H1 (cell line): ENCODE measurements at regions not wholly inside any gene's neighbourhood (a gene's known extent, or its start where the extent isn't known, plus 50 kb on each side); places are given as distances from the start of the nearest gene placed in this dataset.

Experiments
- CTCF ChIA-PET: fragments of 300-600 bp; sonication (Branson Sonifier 250); formaldehyde crosslinking; loops from one replicate; lab custom pipeline; 2021; ENCODE audit not compliant: partially characterized antibody; lab: Charles Lee
- POLR2A ChIA-PET: fragments of 300-600 bp; sonication (Branson Sonifier 250); formaldehyde crosslinking; loops from one replicate; lab custom pipeline; 2021; ENCODE audit warnings: inconsistent platforms; ENCODE audit not compliant: partially characterized antibody; lab: Charles Lee
- DNase-seq, 2 experiments: peaks; one replicate each; pipeline versions ENCODE4 v3.0.0 to v3.0.0-alpha.2; 2010 to 2022; ENCODE audit warnings: low spot score in 2 of 2, low read depth in 1 of 2, mixed read lengths in 1 of 2
- FAIRE-seq: peaks from 2 replicates; lab custom pipeline; 2011; peaks lifted over from hg19 to GRCh38; lab: Jason Lieb, UNC
- H2AFZ ChIP-seq: 2 replicates; pipeline ENCODE4 v1.8.1; 2012; ENCODE audit warnings: low read length, inconsistent platforms
- H2AK5ac ChIP-seq: 2 replicates; pipeline ENCODE4 v1.6.1; 2013; ENCODE audit warnings: low read depth, low read length
- H2BK120ac ChIP-seq: replicated peaks from 2 replicates; pipeline ENCODE3; 2013; ENCODE audit warnings: low read depth, low read length, inconsistent platforms
- H2BK12ac ChIP-seq: 2 replicates; pipeline ENCODE4 v1.6.1; 2013; ENCODE audit warnings: low read depth, low read length
- H2BK15ac ChIP-seq: 2 replicates; pipeline ENCODE4 v1.6.1; 2013; ENCODE audit warnings: low read length
- H2BK20ac ChIP-seq: 2 replicates; pipeline ENCODE4 v1.6.1; 2013; ENCODE audit warnings: low read length
- H2BK5ac ChIP-seq: 2 replicates; pipeline ENCODE4 v1.6.1; 2013; ENCODE audit warnings: low read depth, low read length
- H3K14ac ChIP-seq: 2 replicates; pipeline ENCODE4 v1.6.1; 2013; ENCODE audit warnings: inconsistent platforms; ENCODE audit not compliant: insufficient read length
- H3K18ac ChIP-seq: 2 replicates; pipeline ENCODE4 v1.6.1; 2013; ENCODE audit warnings: low read length; ENCODE audit errors: extremely low read depth
- H3K23ac ChIP-seq: 2 replicates; pipeline ENCODE4 v1.6.1; 2013; ENCODE audit warnings: inconsistent platforms; ENCODE audit not compliant: insufficient read length
- H3K23me2 ChIP-seq: 2 replicates; pipeline ENCODE4 v1.6.1; 2013; ENCODE audit warnings: low read depth, low read length
- H3K27ac ChIP-seq: 2 replicates; pipeline ENCODE4 v1.6.1; 2011; ENCODE audit warnings: low read depth, low read length, inconsistent platforms
- H3K27me3 ChIP-seq, 4 experiments: replicated peaks in 1 of 4; 1 replicate in 1 of 4; 2 replicates in 3 of 4; pipeline versions ENCODE4 v1.6.1 to v1.8.1; 2011 to 2013; ENCODE audit warnings: low read length in 3 of 4, mild to moderate bottlenecking in 3 of 4, inconsistent platforms in 2 of 4, mixed read lengths in 2 of 4, moderate library complexity in 1 of 4; ENCODE audit not compliant: control insufficient read depth in 3 of 4, insufficient read depth in 3 of 4; ENCODE audit errors: extremely low read depth in 1 of 4
- H3K36me3 ChIP-seq, 4 experiments: 2 replicates each; pipeline versions ENCODE4 v1.6.1 to v1.8.1; 2011 to 2013; ENCODE audit warnings: mild to moderate bottlenecking in 4 of 4, low read length in 3 of 4, moderate library complexity in 2 of 4, control low read depth in 1 of 4, inconsistent platforms in 1 of 4; ENCODE audit not compliant: insufficient read depth in 4 of 4, control insufficient read depth in 2 of 4
- H3K4ac ChIP-seq: replicated peaks from 2 replicates; pipeline ENCODE3; 2013; ENCODE audit warnings: low read length, low read depth, mixed read lengths, inconsistent platforms; ENCODE audit not compliant: insufficient read length
- H3K4me1 ChIP-seq, 4 experiments: replicated peaks in 1 of 4; 1 replicate in 1 of 4; 2 replicates in 3 of 4; pipeline versions ENCODE4 v1.6.1 to v1.8.1; 2011 to 2013; ENCODE audit warnings: low read length in 3 of 4, inconsistent platforms in 2 of 4, mixed read lengths in 1 of 4; ENCODE audit not compliant: insufficient read depth in 4 of 4, control insufficient read depth in 3 of 4
- H3K4me2 ChIP-seq, 2 experiments: 2 replicates each; pipeline versions ENCODE4 v1.6.1 to v1.8.1; 2011 to 2013; ENCODE audit warnings: low read depth in 2 of 2, low read length in 2 of 2, control low read depth in 1 of 2, inconsistent platforms in 1 of 2, mild to moderate bottlenecking in 1 of 2; ENCODE audit not compliant: insufficient read depth in 1 of 2
- H3K4me3 ChIP-seq, 4 experiments: fragments of 200-600, 300-600 bp in 1 of 4; sonication (generic), shearing (Covaris generic), sonication (Bioruptor Twin) in 1 of 4; 2 replicates each; pipeline versions ENCODE4 v1.5.1 to v1.8.1; 2011 to 2016; ENCODE audit warnings: low read length in 4 of 4, low read depth in 3 of 4, control low read depth in 2 of 4, inconsistent platforms in 2 of 4, mild to moderate bottlenecking in 2 of 4, mixed read lengths in 1 of 4, moderate library complexity in 1 of 4; ENCODE audit not compliant: insufficient read depth in 2 of 4; ENCODE audit errors: extremely low read depth in 1 of 4
- H3K56ac ChIP-seq: replicated peaks from 2 replicates; pipeline ENCODE3; 2013; ENCODE audit warnings: low read depth, mild to moderate bottlenecking, mixed read lengths, low read length, inconsistent platforms; ENCODE audit not compliant: insufficient read length
- H3K79me1 ChIP-seq: 2 replicates; pipeline ENCODE4 v1.6.1; 2013; ENCODE audit warnings: low read depth, low read length, control low read depth
- H3K79me2 ChIP-seq, 2 experiments: 2 replicates each; pipeline versions ENCODE4 v1.6.1 to v1.8.1; 2012 to 2013; ENCODE audit warnings: low read length in 2 of 2, mild to moderate bottlenecking in 2 of 2, inconsistent platforms in 1 of 2; ENCODE audit not compliant: insufficient read depth in 2 of 2, control insufficient read depth in 1 of 2
- H3K9ac ChIP-seq, 4 experiments: replicated peaks in 1 of 4; 1 replicate in 1 of 4; 2 replicates in 3 of 4; pipeline versions ENCODE4 v1.6.1 to v1.8.1; 2011 to 2013; ENCODE audit warnings: low read depth in 3 of 4, low read length in 3 of 4, control low read depth in 2 of 4, mild to moderate bottlenecking in 2 of 4, moderate library complexity in 2 of 4, inconsistent platforms in 1 of 4; ENCODE audit errors: extremely low read depth in 1 of 4
- H3K9me3 ChIP-seq, 2 experiments: 2 replicates each; pipeline versions ENCODE4 v1.6.1 to v1.8.1; 2012 to 2013; ENCODE audit warnings: mild to moderate bottlenecking in 2 of 2, moderate library complexity in 2 of 2, control low read depth in 1 of 2, inconsistent platforms in 1 of 2, low read depth in 1 of 2, low read length in 1 of 2, mixed read lengths in 1 of 2; ENCODE audit not compliant: insufficient read depth in 2 of 2
- H4K20me1 ChIP-seq, 2 experiments: replicated peaks in 1 of 2; 2 replicates each; pipeline versions ENCODE3 to v1.8.1; 2011 to 2013; ENCODE audit warnings: inconsistent platforms in 2 of 2, low read length in 2 of 2, mild to moderate bottlenecking in 1 of 2; ENCODE audit not compliant: insufficient read depth in 2 of 2, control insufficient read depth in 1 of 2
- H4K5ac ChIP-seq: 2 replicates; pipeline ENCODE4 v1.6.1; 2013; ENCODE audit warnings: low read length, low read depth, mixed read lengths, inconsistent platforms; ENCODE audit not compliant: insufficient read length
- H4K8ac ChIP-seq: 2 replicates; pipeline ENCODE4 v1.8.0; 2013; ENCODE audit warnings: mild to moderate bottlenecking, moderate library complexity, low read length, inconsistent platforms; ENCODE audit not compliant: insufficient read depth; ENCODE audit errors: extremely low read depth
- H4K91ac ChIP-seq: replicated peaks from 2 replicates; pipeline ENCODE3; 2013; ENCODE audit warnings: low read length, mixed read lengths, inconsistent platforms; ENCODE audit not compliant: insufficient read length
- ASH2L ChIP-seq: fragments of 200-600, 300-600 bp; sonication (generic); IDR thresholded peaks from one replicate; pipeline ENCODE4 v1.7.1; 2017; ENCODE audit warnings: low read length
- CBX5 ChIP-seq: fragments of 300-800, 300-1000 bp; sonication (generic); IDR thresholded peaks from 2 replicates; pipeline ENCODE4 v1.7.1; 2016; ENCODE audit warnings: antibody characterized with exemption, low read length, low read depth
- CTBP2 ChIP-seq: IDR thresholded peaks from 2 replicates; pipeline ENCODE4 v1.7.0; 2011; ENCODE audit warnings: borderline replicate concordance, mild to moderate bottlenecking, moderate library complexity, mixed read lengths, low read length; ENCODE audit not compliant: insufficient read depth, insufficient read length
- EZH2 ChIP-seq: fragments of 200-600 bp; sonication (generic); IDR thresholded peaks from 2 replicates; pipeline ENCODE4 v1.7.1; 2012; ENCODE audit warnings: low read depth, mild to moderate bottlenecking, moderate library complexity, low read length, inconsistent platforms; ENCODE audit not compliant: severe bottlenecking
- KDM4A ChIP-seq: IDR thresholded peaks from one replicate; pipeline ENCODE4 v1.7.1; 2012; ENCODE audit warnings: low read depth, mild to moderate bottlenecking, moderate library complexity, low read length, inconsistent platforms; ENCODE audit not compliant: severe bottlenecking
- MAFK ChIP-seq: IDR thresholded peaks from 2 replicates; pipeline ENCODE4 v1.6.1; 2012; ENCODE audit warnings: low read depth, mild to moderate bottlenecking, improper control_type of control experiment, low read length
- RBBP5 ChIP-seq: IDR thresholded peaks from 2 replicates; pipeline ENCODE4 v1.7.1; 2012; ENCODE audit warnings: low read depth, mild to moderate bottlenecking, inconsistent platforms, low read length, moderate library complexity, borderline replicate concordance
- RFX5 ChIP-seq: IDR thresholded peaks from 2 replicates; pipeline ENCODE4 v1.6.1; 2011; ENCODE audit warnings: low read depth, low read length, improper control_type of control experiment, borderline replicate concordance
- SIX5 ChIP-seq: IDR thresholded peaks from 2 replicates; pipeline ENCODE4 v1.6.1; 2011; ENCODE audit warnings: mild to moderate bottlenecking, low read depth, low read length
- SUZ12 ChIP-seq: fragments of 200-600 bp; sonication (generic); IDR thresholded peaks from 2 replicates; pipeline ENCODE4 v1.6.1; 2012; ENCODE audit warnings: mild to moderate bottlenecking, inconsistent platforms, low read length, moderate library complexity, mixed read lengths
- USF2 ChIP-seq: IDR thresholded peaks from 2 replicates; pipeline ENCODE4 v1.6.1; 2011; ENCODE audit warnings: low read length, improper control_type of control experiment
- YY1 ChIP-seq: IDR thresholded peaks from 2 replicates; pipeline ENCODE4 v1.6.1; 2011; ENCODE audit warnings: low read depth, mild to moderate bottlenecking, low read length
- WGBS, 2 experiments: shearing (Covaris generic) in 1 of 2; methylation state at CpG; one replicate each; pipeline versions ENCODE4 v1.1.6 to v1.1.7; 2013 to 2015; ENCODE audit warnings: low lambda C conversion rate in 2 of 2, mixed read lengths in 2 of 2, inconsistent platforms in 1 of 2, low coverage in 1 of 2, missing lambda C conversion rate in 1 of 2; ENCODE audit not compliant: insufficient replicate concordance in 2 of 2, insufficient coverage in 1 of 2, insufficient read length in 1 of 2; ENCODE audit errors: extremely low coverage in 1 of 2, missing lambda C conversion rate in 1 of 2; 5-methylcytosine and 5-hydroxymethylcytosine counted together
- TF ChIP-seq, protein P1 (sequence below): IDR thresholded peaks from 2 replicates; pipeline ENCODE4 v1.6.1; 2012; ENCODE audit warnings: inconsistent platforms

DNA sequence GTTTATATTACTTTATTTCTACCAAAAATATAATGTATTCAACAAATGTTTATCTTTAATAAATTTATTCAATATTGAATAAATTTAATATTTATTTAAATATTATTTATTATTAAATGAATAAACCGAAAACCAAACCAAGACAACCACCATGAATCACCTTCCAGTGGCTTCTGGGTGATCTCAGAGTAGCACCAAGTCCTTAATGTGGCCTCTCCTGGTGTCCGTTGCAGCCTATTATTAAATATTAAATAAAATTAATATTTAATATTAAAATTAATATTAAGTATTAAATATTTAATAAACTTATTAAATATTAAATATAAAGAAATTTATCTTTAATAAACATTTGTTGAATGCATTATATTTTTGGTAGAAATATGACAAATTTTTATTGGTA, 143.3 kb upstream of the PLPP4 start:
- Histone ChIP-seq H4K91ac (no peak overlapping the region), H2BK20ac (no peak overlapping the region), H3K27ac (no peak overlapping the region), H2AK5ac (no peak overlapping the region), H3K4me2 (no peak overlapping the region), H3K27me3 (no peaks in the 10 kb centered on the region), H3K18ac (no peak overlapping the region), H2BK120ac (no peak overlapping the region), H4K20me1 (no peaks in the 10 kb centered on the region), H3K4me1 (no peaks in the 10 kb centered on the region), H3K36me3 (no peaks in the 10 kb centered on the region), H2BK5ac (no peak overlapping the region), H2BK12ac (no peak overlapping the region), H3K79me2 (no peaks in the 10 kb centered on the region), H3K4ac (no peak overlapping the region), H2AFZ (no peak overlapping the region), H3K56ac (no peak overlapping the region), H3K79me1 (no peaks in the 10 kb centered on the region), H2BK15ac (no peak overlapping the region), H4K5ac (no peak overlapping the region), H3K9me3 (no peaks in the 10 kb centered on the region), H3K9ac (no peak overlapping the region), H3K23me2 (no peaks in the 10 kb centered on the region), H4K8ac (no peak overlapping the region), H3K4me3 (no peak overlapping the region), H3K23ac (no peak overlapping the region), H3K14ac (no peak overlapping the region)
- ChIA-PET POLR2A (no interaction called here), CTCF (interaction anchor here (0.7 kb wide), 1 partner anchor 30 kb away, joined by 3 read pairs; no protein-coding TSS in a partner anchor)
- FAIRE-seq (no peak), DNase-seq (no peak)
- 93% methylated on average over 2 of the region's 2 CpGs; no CpG with 5 or more reads in 1 of the 2 experiments for WGBS, 2 experiments
- no peak for TF ChIP-seq YY1
- no peak for TF ChIP-seq KDM4A
- TF ChIP-seq SUZ12, result no peak
- no peak for TF ChIP-seq SIX5
- no peak for TF ChIP-seq CTBP2
- TF ChIP-seq ASH2L, result no peak
- no peak for TF ChIP-seq CBX5
- TF ChIP-seq USF2, result no peak
- no peak for TF ChIP-seq EZH2
- TF ChIP-seq RFX5, result no peak
- TF ChIP-seq, protein P1, sequence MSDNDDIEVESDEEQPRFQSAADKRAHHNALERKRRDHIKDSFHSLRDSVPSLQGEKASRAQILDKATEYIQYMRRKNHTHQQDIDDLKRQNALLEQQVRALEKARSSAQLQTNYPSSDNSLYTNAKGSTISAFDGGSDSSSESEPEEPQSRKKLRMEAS, result no peak
- no peak for TF ChIP-seq MAFK
- TF ChIP-seq RBBP5, result no peak
